ENCODE measurements at regions not wholly inside any gene's neighbourhood (a gene's known extent, or its start where the extent isn't known, plus 50 kb on each side); places are given as distances from the start of the nearest gene placed in this dataset.

- TF ChIP-seq CTCF (IDR thresholded peaks at IDR 0.05): no peak
- TF ChIP-seq EP300 (IDR thresholded peaks at IDR 0.05): no peak
- TF ChIP-seq POLR2AphosphoS5 (IDR thresholded peaks at IDR 0.05): peak in 1 of 3 donors; percentile 38
These were observed 297.8 kb upstream of the SEMA3A start for GRCh38 chr7:84492098-84493034.
